GM23338 (cell line): ENCODE measurements at regions not wholly inside any gene's neighbourhood (a gene's known extent, or its start where the extent isn't known, plus 50 kb on each side); places are given as distances from the start of the nearest gene placed in this dataset.

Experiments
- CREB1 ChIP-seq: fragments of 250-450 bp; sonication (Bioruptor Pico); IDR thresholded peaks from 2 replicates; pipeline ENCODE4 v1.5.0; 2020; ENCODE audit warnings: low read depth, mild to moderate bottlenecking, moderate library complexity
- EZH2 ChIP-seq: fragments of 200-600 bp; sonication (generic); IDR thresholded peaks from one replicate; pipeline ENCODE4 v1.8.0; 2017; ENCODE audit warnings: antibody characterized with exemption, mild to moderate bottlenecking, low read depth; ENCODE audit not compliant: unreplicated experiment
- EZH2phosphoT487 ChIP-seq: fragments of 200-600 bp; sonication (generic); IDR thresholded peaks from one replicate; pipeline ENCODE4 v1.8.1; 2018; ENCODE audit warnings: antibody characterized with exemption; ENCODE audit not compliant: unreplicated experiment
- JUNB ChIP-seq: IDR thresholded peaks from one replicate; pipeline ENCODE4 v1.6.1; 2016; ENCODE audit warnings: antibody characterized with exemption; ENCODE audit not compliant: unreplicated experiment
- NANOG ChIP-seq: IDR thresholded peaks from 2 replicates; pipeline ENCODE4 v1.6.1; 2016; ENCODE audit warnings: antibody characterized with exemption, borderline replicate concordance
- POLR2AphosphoS5 ChIP-seq: IDR thresholded peaks from 2 replicates; pipeline ENCODE4 v1.6.1; 2016; ENCODE audit warnings: antibody characterized with exemption, low read depth
- STAT1 ChIP-seq: IDR thresholded peaks from one replicate; pipeline ENCODE4 v1.6.1; 2016; ENCODE audit warnings: antibody characterized with exemption; ENCODE audit not compliant: unreplicated experiment
- ZNF114 ChIP-seq: fragments of 250-450 bp; sonication (Bioruptor Pico); IDR thresholded peaks from 2 replicates; pipeline ENCODE4 v1.5.0; 2020; ENCODE audit warnings: mild to moderate bottlenecking, moderate library complexity
- ZNF331 ChIP-seq: fragments of 250-450 bp; sonication (Bioruptor Pico); IDR thresholded peaks from 2 replicates; pipeline ENCODE4 v1.5.0; 2020; ENCODE audit warnings: low read depth, mild to moderate bottlenecking, moderate library complexity
- TF ChIP-seq, protein P1 (sequence below), 2 experiments: fragments of 200-600 bp in 1 of 2; sonication (generic) in 1 of 2; conservative IDR thresholded peaks; 2 replicates each; pipeline versions ENCODE4 v1.5.1 to v1.6.1; 2016 to 2017; ENCODE audit warnings: antibody characterized with exemption in 2 of 2, low read depth in 2 of 2, mild to moderate bottlenecking in 2 of 2, moderate library complexity in 1 of 2
- TF ChIP-seq, protein P2 (sequence below): IDR thresholded peaks from one replicate; pipeline ENCODE4 v1.6.1; 2018; ENCODE audit warnings: antibody characterized with exemption; ENCODE audit not compliant: unreplicated experiment
- TF ChIP-seq, protein P3 (sequence below): IDR thresholded peaks from 2 replicates; pipeline ENCODE4 v1.6.1; 2016; ENCODE audit warnings: antibody characterized with exemption
- TF ChIP-seq, protein P4 (sequence below): fragments of 250-450 bp; sonication (Bioruptor Pico); IDR thresholded peaks from 2 replicates; pipeline ENCODE4 v1.5.0; 2020; ENCODE audit warnings: mild to moderate bottlenecking, moderate library complexity

DNA sequence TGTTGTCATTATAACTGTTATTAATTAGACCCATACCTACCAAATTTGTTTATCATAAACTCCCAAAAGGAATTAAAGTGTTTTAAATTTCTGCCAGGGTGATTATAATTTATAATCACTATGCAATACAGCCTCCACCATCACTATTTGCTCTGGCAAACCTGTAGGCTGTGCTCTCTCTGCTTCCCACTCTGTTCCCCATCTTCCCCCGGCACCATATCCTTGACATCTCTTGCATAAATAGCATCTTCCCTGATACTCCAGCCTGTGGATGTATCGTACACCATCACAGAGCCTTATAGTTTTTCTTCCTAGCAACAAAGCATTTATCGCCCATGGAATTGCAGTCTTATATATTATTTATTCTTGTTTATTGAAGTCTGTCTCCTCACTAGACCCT, 181.5 kb upstream of the TSC22D1 start:
- TF ChIP-seq, protein P1, sequence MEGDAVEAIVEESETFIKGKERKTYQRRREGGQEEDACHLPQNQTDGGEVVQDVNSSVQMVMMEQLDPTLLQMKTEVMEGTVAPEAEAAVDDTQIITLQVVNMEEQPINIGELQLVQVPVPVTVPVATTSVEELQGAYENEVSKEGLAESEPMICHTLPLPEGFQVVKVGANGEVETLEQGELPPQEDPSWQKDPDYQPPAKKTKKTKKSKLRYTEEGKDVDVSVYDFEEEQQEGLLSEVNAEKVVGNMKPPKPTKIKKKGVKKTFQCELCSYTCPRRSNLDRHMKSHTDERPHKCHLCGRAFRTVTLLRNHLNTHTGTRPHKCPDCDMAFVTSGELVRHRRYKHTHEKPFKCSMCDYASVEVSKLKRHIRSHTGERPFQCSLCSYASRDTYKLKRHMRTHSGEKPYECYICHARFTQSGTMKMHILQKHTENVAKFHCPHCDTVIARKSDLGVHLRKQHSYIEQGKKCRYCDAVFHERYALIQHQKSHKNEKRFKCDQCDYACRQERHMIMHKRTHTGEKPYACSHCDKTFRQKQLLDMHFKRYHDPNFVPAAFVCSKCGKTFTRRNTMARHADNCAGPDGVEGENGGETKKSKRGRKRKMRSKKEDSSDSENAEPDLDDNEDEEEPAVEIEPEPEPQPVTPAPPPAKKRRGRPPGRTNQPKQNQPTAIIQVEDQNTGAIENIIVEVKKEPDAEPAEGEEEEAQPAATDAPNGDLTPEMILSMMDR (conservative IDR thresholded peaks at IDR 0.05; ENCODE audit: low read depth in 2 of 2): no peak
- TF ChIP-seq EZH2: no peak
- TF ChIP-seq, protein P2, sequence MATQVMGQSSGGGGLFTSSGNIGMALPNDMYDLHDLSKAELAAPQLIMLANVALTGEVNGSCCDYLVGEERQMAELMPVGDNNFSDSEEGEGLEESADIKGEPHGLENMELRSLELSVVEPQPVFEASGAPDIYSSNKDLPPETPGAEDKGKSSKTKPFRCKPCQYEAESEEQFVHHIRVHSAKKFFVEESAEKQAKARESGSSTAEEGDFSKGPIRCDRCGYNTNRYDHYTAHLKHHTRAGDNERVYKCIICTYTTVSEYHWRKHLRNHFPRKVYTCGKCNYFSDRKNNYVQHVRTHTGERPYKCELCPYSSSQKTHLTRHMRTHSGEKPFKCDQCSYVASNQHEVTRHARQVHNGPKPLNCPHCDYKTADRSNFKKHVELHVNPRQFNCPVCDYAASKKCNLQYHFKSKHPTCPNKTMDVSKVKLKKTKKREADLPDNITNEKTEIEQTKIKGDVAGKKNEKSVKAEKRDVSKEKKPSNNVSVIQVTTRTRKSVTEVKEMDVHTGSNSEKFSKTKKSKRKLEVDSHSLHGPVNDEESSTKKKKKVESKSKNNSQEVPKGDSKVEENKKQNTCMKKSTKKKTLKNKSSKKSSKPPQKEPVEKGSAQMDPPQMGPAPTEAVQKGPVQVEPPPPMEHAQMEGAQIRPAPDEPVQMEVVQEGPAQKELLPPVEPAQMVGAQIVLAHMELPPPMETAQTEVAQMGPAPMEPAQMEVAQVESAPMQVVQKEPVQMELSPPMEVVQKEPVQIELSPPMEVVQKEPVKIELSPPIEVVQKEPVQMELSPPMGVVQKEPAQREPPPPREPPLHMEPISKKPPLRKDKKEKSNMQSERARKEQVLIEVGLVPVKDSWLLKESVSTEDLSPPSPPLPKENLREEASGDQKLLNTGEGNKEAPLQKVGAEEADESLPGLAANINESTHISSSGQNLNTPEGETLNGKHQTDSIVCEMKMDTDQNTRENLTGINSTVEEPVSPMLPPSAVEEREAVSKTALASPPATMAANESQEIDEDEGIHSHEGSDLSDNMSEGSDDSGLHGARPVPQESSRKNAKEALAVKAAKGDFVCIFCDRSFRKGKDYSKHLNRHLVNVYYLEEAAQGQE: no peak
- no peak for TF ChIP-seq EZH2phosphoT487
- TF ChIP-seq ZNF331: no peak
- no peak for TF ChIP-seq POLR2AphosphoS5
- no peak for TF ChIP-seq CREB1 (CRISPR knock-in tag)
- no peak for TF ChIP-seq ZNF114
- no peak for TF ChIP-seq JUNB
- TF ChIP-seq NANOG: no peak
- TF ChIP-seq, protein P3, sequence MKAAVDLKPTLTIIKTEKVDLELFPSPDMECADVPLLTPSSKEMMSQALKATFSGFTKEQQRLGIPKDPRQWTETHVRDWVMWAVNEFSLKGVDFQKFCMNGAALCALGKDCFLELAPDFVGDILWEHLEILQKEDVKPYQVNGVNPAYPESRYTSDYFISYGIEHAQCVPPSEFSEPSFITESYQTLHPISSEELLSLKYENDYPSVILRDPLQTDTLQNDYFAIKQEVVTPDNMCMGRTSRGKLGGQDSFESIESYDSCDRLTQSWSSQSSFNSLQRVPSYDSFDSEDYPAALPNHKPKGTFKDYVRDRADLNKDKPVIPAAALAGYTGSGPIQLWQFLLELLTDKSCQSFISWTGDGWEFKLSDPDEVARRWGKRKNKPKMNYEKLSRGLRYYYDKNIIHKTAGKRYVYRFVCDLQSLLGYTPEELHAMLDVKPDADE: no peak
- no peak for TF ChIP-seq STAT1
- TF ChIP-seq, protein P4, sequence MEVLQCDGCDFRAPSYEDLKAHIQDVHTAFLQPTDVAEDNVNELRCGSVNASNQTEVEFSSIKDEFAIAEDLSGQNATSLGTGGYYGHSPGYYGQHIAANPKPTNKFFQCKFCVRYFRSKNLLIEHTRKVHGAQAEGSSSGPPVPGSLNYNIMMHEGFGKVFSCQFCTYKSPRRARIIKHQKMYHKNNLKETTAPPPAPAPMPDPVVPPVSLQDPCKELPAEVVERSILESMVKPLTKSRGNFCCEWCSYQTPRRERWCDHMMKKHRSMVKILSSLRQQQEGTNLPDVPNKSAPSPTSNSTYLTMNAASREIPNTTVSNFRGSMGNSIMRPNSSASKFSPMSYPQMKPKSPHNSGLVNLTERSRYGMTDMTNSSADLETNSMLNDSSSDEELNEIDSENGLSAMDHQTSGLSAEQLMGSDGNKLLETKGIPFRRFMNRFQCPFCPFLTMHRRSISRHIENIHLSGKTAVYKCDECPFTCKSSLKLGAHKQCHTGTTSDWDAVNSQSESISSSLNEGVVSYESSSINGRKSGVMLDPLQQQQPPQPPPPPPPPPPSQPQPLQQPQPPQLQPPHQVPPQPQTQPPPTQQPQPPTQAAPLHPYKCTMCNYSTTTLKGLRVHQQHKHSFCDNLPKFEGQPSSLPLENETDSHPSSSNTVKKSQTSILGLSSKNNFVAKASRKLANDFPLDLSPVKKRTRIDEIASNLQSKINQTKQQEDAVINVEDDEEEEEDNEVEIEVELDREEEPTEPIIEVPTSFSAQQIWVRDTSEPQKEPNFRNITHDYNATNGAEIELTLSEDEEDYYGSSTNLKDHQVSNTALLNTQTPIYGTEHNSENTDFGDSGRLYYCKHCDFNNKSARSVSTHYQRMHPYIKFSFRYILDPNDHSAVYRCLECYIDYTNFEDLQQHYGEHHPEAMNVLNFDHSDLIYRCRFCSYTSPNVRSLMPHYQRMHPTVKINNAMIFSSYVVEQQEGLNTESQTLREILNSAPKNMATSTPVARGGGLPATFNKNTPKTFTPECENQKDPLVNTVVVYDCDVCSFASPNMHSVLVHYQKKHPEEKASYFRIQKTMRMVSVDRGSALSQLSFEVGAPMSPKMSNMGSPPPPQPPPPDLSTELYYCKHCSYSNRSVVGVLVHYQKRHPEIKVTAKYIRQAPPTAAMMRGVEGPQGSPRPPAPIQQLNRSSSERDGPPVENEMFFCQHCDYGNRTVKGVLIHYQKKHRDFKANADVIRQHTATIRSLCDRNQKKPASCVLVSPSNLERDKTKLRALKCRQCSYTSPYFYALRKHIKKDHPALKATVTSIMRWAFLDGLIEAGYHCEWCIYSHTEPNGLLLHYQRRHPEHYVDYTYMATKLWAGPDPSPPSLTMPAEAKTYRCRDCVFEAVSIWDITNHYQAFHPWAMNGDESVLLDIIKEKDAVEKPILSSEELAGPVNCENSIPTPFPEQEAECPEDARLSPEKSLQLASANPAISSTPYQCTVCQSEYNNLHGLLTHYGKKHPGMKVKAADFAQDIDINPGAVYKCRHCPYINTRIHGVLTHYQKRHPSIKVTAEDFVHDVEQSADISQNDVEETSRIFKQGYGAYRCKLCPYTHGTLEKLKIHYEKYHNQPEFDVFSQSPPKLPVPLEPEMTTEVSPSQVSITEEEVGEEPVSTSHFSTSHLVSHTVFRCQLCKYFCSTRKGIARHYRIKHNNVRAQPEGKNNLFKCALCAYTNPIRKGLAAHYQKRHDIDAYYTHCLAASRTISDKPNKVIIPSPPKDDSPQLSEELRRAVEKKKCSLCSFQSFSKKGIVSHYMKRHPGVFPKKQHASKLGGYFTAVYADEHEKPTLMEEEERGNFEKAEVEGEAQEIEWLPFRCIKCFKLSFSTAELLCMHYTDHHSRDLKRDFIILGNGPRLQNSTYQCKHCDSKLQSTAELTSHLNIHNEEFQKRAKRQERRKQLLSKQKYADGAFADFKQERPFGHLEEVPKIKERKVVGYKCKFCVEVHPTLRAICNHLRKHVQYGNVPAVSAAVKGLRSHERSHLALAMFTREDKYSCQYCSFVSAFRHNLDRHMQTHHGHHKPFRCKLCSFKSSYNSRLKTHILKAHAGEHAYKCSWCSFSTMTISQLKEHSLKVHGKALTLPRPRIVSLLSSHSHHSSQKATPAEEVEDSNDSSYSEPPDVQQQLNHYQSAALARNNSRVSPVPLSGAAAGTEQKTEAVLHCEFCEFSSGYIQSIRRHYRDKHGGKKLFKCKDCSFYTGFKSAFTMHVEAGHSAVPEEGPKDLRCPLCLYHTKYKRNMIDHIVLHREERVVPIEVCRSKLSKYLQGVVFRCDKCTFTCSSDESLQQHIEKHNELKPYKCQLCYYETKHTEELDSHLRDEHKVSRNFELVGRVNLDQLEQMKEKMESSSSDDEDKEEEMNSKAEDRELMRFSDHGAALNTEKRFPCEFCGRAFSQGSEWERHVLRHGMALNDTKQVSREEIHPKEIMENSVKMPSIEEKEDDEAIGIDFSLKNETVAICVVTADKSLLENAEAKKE: no peak
